H9 (cell line): ENCODE measurements at regions not wholly inside any gene's neighbourhood (a gene's known extent, or its start where the extent isn't known, plus 50 kb on each side); places are given as distances from the start of the nearest gene placed in this dataset.

Experiments
- DNase-seq: peaks from one replicate; pipeline ENCODE4 v3.0.0-alpha.2; 2017
- H2AFZ ChIP-seq: one replicate; pipeline ENCODE4 v1.6.1; 2013; ENCODE audit warnings: mild to moderate bottlenecking, low read length, control low read depth, moderate library complexity
- H2AK5ac ChIP-seq: 2 replicates; pipeline ENCODE4 v1.6.1; 2013; ENCODE audit warnings: low read length, control low read depth, mixed read lengths; ENCODE audit not compliant: insufficient read length
- H2BK120ac ChIP-seq: one replicate; pipeline ENCODE4 v1.6.1; 2013; ENCODE audit warnings: low read depth, mild to moderate bottlenecking, low read length, control low read depth, inconsistent platforms; ENCODE audit not compliant: poor library complexity, severe bottlenecking
- H2BK12ac ChIP-seq: 2 replicates; pipeline ENCODE4 v1.6.1; 2013; ENCODE audit warnings: low read length, control low read depth, mixed read lengths, low read depth; ENCODE audit not compliant: insufficient read length
- H2BK15ac ChIP-seq: 2 replicates; pipeline ENCODE4 v1.6.1; 2013; ENCODE audit warnings: low read depth, low read length, control low read depth
- H2BK20ac ChIP-seq: one replicate; pipeline ENCODE4 v1.6.1; 2013; ENCODE audit warnings: low read depth, mild to moderate bottlenecking, low read length, control low read depth, inconsistent platforms; ENCODE audit not compliant: poor library complexity, severe bottlenecking
- H2BK5ac ChIP-seq: 2 replicates; pipeline ENCODE4 v1.6.1; 2013; ENCODE audit warnings: low read length, control low read depth, mixed read lengths; ENCODE audit not compliant: insufficient read length
- H3K14ac ChIP-seq: 2 replicates; pipeline ENCODE4 v1.6.1; 2013; ENCODE audit warnings: low read length, control low read depth; ENCODE audit not compliant: insufficient read depth
- H3K18ac ChIP-seq: 2 replicates; pipeline ENCODE4 v1.6.1; 2013; ENCODE audit warnings: low read depth, mild to moderate bottlenecking, mixed read lengths, low read length, control low read depth; ENCODE audit not compliant: insufficient read length
- H3K23ac ChIP-seq: 2 replicates; pipeline ENCODE4 v1.6.1; 2013; ENCODE audit warnings: low read length, control low read depth, mixed read lengths, low read depth; ENCODE audit not compliant: insufficient read length
- H3K23me2 ChIP-seq: 2 replicates; pipeline ENCODE4 v1.6.1; 2013; ENCODE audit warnings: low read depth, mild to moderate bottlenecking, mixed read lengths, low read length, control low read depth; ENCODE audit not compliant: insufficient read length, poor library complexity, severe bottlenecking
- H3K27ac ChIP-seq: 2 replicates; pipeline ENCODE4 v1.5.1; 2013; ENCODE audit warnings: low read length, control low read depth, mixed read lengths, low read depth; ENCODE audit not compliant: insufficient read length
- H3K27me3 ChIP-seq: 2 replicates; pipeline ENCODE4 v1.6.1; 2013; ENCODE audit warnings: low read length, control low read depth, inconsistent platforms; ENCODE audit not compliant: insufficient read depth
- H3K4ac ChIP-seq: 2 replicates; pipeline ENCODE4 v1.6.1; 2013; ENCODE audit warnings: low read depth, mild to moderate bottlenecking, control low read depth, inconsistent platforms, low read length, moderate library complexity
- H3K4me1 ChIP-seq: 2 replicates; pipeline ENCODE4 v1.6.1; 2013; ENCODE audit warnings: low read length, control low read depth, inconsistent platforms; ENCODE audit not compliant: insufficient read depth
- H3K4me2 ChIP-seq: 2 replicates; pipeline ENCODE4 v1.6.1; 2013; ENCODE audit warnings: low read length, control low read depth, mixed read lengths; ENCODE audit not compliant: insufficient read length, insufficient read depth
- H3K56ac ChIP-seq: 2 replicates; pipeline ENCODE4 v1.6.1; 2013; ENCODE audit warnings: low read depth, mild to moderate bottlenecking, mixed read lengths, low read length, control low read depth; ENCODE audit not compliant: insufficient read length
- H3K79me1 ChIP-seq: 2 replicates; pipeline ENCODE4 v1.6.1; 2013; ENCODE audit warnings: low read depth, mild to moderate bottlenecking, moderate library complexity, low read length, control low read depth, inconsistent platforms; ENCODE audit not compliant: insufficient read depth, poor library complexity, severe bottlenecking
- H3K79me2 ChIP-seq: 2 replicates; pipeline ENCODE4 v1.6.1; 2013; ENCODE audit warnings: low read length, control low read depth, inconsistent platforms; ENCODE audit not compliant: insufficient read depth
- H3K9ac ChIP-seq: 2 replicates; pipeline ENCODE4 v1.6.1; 2013; ENCODE audit warnings: low read length, control low read depth, mixed read lengths; ENCODE audit not compliant: insufficient read length; ENCODE audit errors: extremely low read depth
- H3K9me3 ChIP-seq: one replicate; pipeline ENCODE4 v1.6.1; 2013; ENCODE audit warnings: low read depth, low read length, inconsistent platforms; ENCODE audit not compliant: control insufficient read depth
- H3T11ph ChIP-seq: one replicate; pipeline ENCODE4 v1.6.1; 2013; ENCODE audit warnings: mild to moderate bottlenecking, low read length, control low read depth, inconsistent platforms
- H4K20me1 ChIP-seq: one replicate; pipeline ENCODE4 v1.6.1; 2013; ENCODE audit not compliant: control insufficient read depth, insufficient read length, insufficient read depth
- H4K5ac ChIP-seq: 2 replicates; pipeline ENCODE4 v1.6.1; 2013; ENCODE audit warnings: low read depth, mild to moderate bottlenecking, mixed read lengths, low read length, control low read depth; ENCODE audit not compliant: insufficient read length
- H4K8ac ChIP-seq: replicated peaks from 2 replicates; pipeline ENCODE4 v1.6.1; 2013; ENCODE audit warnings: low read length, control low read depth, mixed read lengths, low read depth; ENCODE audit not compliant: insufficient read length
- H4K91ac ChIP-seq: 2 replicates; pipeline ENCODE4 v1.6.1; 2013; ENCODE audit warnings: low read depth, mild to moderate bottlenecking, moderate library complexity, mixed read lengths, low read length, control low read depth; ENCODE audit not compliant: insufficient read length
- H3K27ac Mint-ChIP-seq, 3 experiments: 2 replicates in 2 of 3; 3 replicates in 1 of 3; pipeline ENCODE4 v1.8.0; 2020 to 2021; ENCODE audit warnings: mixed read lengths in 3 of 3, mild to moderate bottlenecking in 1 of 3, moderate library complexity in 1 of 3
- H3K27me3 Mint-ChIP-seq: 2 replicates; pipeline ENCODE4 v1.8.0; 2021; ENCODE audit warnings: low read depth, mild to moderate bottlenecking, moderate library complexity, mixed read lengths
- H3K36me3 Mint-ChIP-seq, 3 experiments: 2 replicates in 2 of 3; 3 replicates in 1 of 3; pipeline ENCODE4 v1.8.0; 2020 to 2021; ENCODE audit warnings: low read depth in 3 of 3, mixed read lengths in 3 of 3; ENCODE audit not compliant: insufficient read depth in 1 of 3
- H3K4me1 Mint-ChIP-seq, 2 experiments: 2 replicates each; pipeline ENCODE4 v1.8.0; 2020; ENCODE audit warnings: mixed read lengths in 2 of 2
- H3K4me3 Mint-ChIP-seq, 2 experiments: 2 replicates in 1 of 2; 3 replicates in 1 of 2; pipeline ENCODE4 v1.8.0; 2020 to 2021; ENCODE audit warnings: mild to moderate bottlenecking in 2 of 2, mixed read lengths in 2 of 2, moderate library complexity in 1 of 2
- H3K9me3 Mint-ChIP-seq, 2 experiments: 2 replicates in 1 of 2; 3 replicates in 1 of 2; pipeline ENCODE4 v1.8.0; 2020; ENCODE audit warnings: mild to moderate bottlenecking in 2 of 2, mixed read lengths in 2 of 2, moderate library complexity in 1 of 2
- WGBS: extraction: QIAGEN DNeasy Blood & Tissue Kit; methylation state at CpG from one replicate; pipeline ENCODE4 v1.1.7; 2013; ENCODE audit warnings: missing lambda C conversion rate, low lambda C conversion rate, mixed read lengths; ENCODE audit not compliant: insufficient read length; ENCODE audit errors: extremely low coverage; 5-methylcytosine and 5-hydroxymethylcytosine counted together
- TF ChIP-seq, protein P1 (sequence below): fragments of 200-600 bp; sonication (generic); conservative IDR thresholded peaks from 3 replicates; pipeline ENCODE4 v1.8.0; 2021; ENCODE audit warnings: antibody characterized with exemption, mild to moderate bottlenecking

DNA sequence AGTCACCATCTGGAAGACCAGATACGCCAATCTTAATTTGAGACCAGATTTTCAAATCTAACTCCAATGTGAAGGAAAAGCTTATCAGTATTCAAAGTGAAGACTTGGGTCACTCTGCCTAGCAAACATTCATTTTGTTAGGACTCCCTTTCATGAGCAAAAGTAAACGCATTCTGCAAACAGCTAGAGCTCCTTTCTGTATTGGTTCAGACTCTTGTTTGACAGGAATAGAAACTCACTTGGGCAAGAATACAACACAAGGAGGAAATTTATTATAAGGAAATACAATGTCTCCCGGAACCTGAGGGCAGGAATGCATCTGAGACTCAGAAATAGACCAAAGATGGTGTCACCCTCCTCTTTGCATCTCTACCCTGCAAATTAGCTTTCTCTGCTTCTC is 558.6 kb downstream of the TAFA4 start:
- no CpG with 5 or more reads among the region's 3 CpGs for WGBS
- no peak overlapping the region for H3K18ac ChIP-seq
- no peak overlapping the region for H3K4me3 Mint-ChIP-seq
- TF ChIP-seq, protein P1, sequence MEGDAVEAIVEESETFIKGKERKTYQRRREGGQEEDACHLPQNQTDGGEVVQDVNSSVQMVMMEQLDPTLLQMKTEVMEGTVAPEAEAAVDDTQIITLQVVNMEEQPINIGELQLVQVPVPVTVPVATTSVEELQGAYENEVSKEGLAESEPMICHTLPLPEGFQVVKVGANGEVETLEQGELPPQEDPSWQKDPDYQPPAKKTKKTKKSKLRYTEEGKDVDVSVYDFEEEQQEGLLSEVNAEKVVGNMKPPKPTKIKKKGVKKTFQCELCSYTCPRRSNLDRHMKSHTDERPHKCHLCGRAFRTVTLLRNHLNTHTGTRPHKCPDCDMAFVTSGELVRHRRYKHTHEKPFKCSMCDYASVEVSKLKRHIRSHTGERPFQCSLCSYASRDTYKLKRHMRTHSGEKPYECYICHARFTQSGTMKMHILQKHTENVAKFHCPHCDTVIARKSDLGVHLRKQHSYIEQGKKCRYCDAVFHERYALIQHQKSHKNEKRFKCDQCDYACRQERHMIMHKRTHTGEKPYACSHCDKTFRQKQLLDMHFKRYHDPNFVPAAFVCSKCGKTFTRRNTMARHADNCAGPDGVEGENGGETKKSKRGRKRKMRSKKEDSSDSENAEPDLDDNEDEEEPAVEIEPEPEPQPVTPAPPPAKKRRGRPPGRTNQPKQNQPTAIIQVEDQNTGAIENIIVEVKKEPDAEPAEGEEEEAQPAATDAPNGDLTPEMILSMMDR, result no peak
- H2BK120ac ChIP-seq, result no peak overlapping the region
- no peak overlapping the region for H4K8ac ChIP-seq
- H3K9ac ChIP-seq, result no peak overlapping the region
- no peak for DNase-seq
- no peak overlapping the region for H3K56ac ChIP-seq
- no peaks in the 10 kb centered on the region; the same call in none of the 2 replicates for H3K27me3 Mint-ChIP-seq
- no peak overlapping the region for H4K91ac ChIP-seq
- H2AK5ac ChIP-seq, result no peak overlapping the region
- no peak overlapping the region for H3K4ac ChIP-seq
- no peaks in the 10 kb centered on the region for H3K27me3 ChIP-seq
- H3K79me1 ChIP-seq, result no peaks in the 10 kb centered on the region
- no peak overlapping the region for H2BK12ac ChIP-seq
- no peak overlapping the region for H4K5ac ChIP-seq
- H3K4me2 ChIP-seq, result no peak overlapping the region
- H3K14ac ChIP-seq, result no peak overlapping the region
- no peak overlapping the region for H3T11ph ChIP-seq
- H3K4me1 ChIP-seq, result no peaks in the 10 kb centered on the region
- no peak overlapping the region for H3K27ac Mint-ChIP-seq
- peaks cover 7% of the 10 kb centered on the region for H3K9me3 ChIP-seq
- peaks cover 2 to 18% (median 10%) of the 10 kb centered on the region in 3 experiments; a peak in 6 of 7 replicates for H3K36me3 Mint-ChIP-seq
- no peak overlapping the region for H2AFZ ChIP-seq
- H3K23me2 ChIP-seq, result no peaks in the 10 kb centered on the region
- no peak overlapping the region for H2BK20ac ChIP-seq
- H4K20me1 ChIP-seq, result no peaks in the 10 kb centered on the region
- H3K23ac ChIP-seq, result no peak overlapping the region
- H2BK15ac ChIP-seq, result no peak overlapping the region
- H2BK5ac ChIP-seq, result no peak overlapping the region
- no peak overlapping the region for H3K27ac ChIP-seq
- no peaks in the 10 kb centered on the region for H3K4me1 Mint-ChIP-seq
- H3K79me2 ChIP-seq, result no peaks in the 10 kb centered on the region
- peaks cover 19 to 20% of the 10 kb centered on the region in 2 experiments for H3K9me3 Mint-ChIP-seq
